Astrocyte of the cerebellum (primary cell): ENCODE measurements at regions not wholly inside any gene's neighbourhood (a gene's known extent, or its start where the extent isn't known, plus 50 kb on each side); places are given as distances from the start of the nearest gene placed in this dataset.

Experiments used
- DNase-seq: peaks from one replicate; pipeline ENCODE4 v3.0.0-alpha.2; 2011; ENCODE audit warnings: low read depth
- H3K4me3 ChIP-seq: 2 replicates; pipeline ENCODE4 v1.5.1; 2011; ENCODE audit warnings: mild to moderate bottlenecking, low read depth, low read length, moderate library complexity
- in situ Hi-C: cut with HindIII; loops from 2 replicates; pipeline ENCODE4 v1.10.0; 2017; ENCODE audit warnings: low sequenced_read_pairs
- TF ChIP-seq, protein P1 (sequence below): IDR thresholded peaks from 2 replicates; pipeline ENCODE4 v1.5.1; 2012; ENCODE audit warnings: low read length, low read depth, moderate library complexity, mild to moderate bottlenecking; ENCODE audit errors: missing control alignments

DNA sequence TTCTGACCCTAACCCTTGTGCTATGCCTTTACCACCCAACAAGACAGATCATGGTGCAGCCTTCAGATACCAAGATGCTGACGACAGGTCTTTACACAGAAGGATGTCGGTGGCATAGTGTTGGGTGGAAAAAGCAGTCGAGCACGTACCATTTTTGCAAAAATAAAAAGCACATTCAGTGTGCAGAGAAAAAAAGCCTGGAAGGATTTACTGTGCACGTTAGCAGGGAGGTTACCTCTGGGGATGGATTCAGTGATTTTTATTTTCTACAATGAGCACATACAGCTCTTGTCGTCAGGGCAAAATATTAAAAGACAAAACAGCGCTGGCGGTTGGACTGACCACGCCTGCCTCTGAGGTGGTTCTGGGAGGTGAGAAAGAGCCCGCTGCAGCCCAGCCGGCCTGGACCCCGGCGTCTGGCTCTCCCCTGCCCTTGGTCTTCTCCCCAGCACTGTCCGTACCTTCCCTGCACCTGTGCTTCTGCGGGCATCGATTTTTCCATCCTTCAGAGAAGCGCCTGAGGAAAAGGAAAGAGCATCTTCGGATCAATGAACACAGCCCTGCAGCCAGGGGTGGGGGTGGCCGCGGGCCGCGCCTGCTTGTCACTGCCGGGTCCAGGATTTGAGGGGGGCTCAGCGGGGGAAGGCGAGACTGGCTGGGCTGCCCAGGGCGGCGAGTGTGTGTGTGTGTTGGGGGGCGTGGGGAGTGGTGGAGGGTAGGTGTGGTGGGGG lies 200.0 kb upstream of the IER5L start:
- no peak for DNase-seq
- H3K4me3 ChIP-seq, result no peak overlapping the region
- TF ChIP-seq, protein P1, sequence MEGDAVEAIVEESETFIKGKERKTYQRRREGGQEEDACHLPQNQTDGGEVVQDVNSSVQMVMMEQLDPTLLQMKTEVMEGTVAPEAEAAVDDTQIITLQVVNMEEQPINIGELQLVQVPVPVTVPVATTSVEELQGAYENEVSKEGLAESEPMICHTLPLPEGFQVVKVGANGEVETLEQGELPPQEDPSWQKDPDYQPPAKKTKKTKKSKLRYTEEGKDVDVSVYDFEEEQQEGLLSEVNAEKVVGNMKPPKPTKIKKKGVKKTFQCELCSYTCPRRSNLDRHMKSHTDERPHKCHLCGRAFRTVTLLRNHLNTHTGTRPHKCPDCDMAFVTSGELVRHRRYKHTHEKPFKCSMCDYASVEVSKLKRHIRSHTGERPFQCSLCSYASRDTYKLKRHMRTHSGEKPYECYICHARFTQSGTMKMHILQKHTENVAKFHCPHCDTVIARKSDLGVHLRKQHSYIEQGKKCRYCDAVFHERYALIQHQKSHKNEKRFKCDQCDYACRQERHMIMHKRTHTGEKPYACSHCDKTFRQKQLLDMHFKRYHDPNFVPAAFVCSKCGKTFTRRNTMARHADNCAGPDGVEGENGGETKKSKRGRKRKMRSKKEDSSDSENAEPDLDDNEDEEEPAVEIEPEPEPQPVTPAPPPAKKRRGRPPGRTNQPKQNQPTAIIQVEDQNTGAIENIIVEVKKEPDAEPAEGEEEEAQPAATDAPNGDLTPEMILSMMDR, result no peak
- in situ Hi-C loops, result no loop called here

DNA sequence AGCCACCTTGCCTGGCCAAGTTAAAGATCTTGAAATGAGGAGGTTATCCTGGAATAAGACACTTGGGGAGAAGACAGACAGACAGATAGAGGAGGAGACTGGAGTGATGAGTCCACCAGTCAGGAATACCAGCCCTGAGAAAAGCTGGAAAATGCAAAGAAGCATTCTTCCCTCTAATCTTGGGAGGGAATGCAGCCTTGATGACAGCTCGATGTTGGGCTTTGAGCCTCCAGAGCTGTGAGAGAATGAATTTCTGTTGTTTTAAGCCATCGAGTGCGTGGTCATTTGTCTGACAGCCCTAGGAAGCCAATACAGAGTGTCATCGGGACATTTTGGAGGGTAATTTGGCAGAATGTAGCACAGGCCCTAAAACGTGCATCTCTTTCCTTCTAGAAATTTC lies 199.1 kb upstream of the IER5L start:
- no peak for DNase-seq
- in situ Hi-C loops, result no loop called here
- TF ChIP-seq, protein P1, result no peak
- H3K4me3 ChIP-seq, result no peak overlapping the region

DNA sequence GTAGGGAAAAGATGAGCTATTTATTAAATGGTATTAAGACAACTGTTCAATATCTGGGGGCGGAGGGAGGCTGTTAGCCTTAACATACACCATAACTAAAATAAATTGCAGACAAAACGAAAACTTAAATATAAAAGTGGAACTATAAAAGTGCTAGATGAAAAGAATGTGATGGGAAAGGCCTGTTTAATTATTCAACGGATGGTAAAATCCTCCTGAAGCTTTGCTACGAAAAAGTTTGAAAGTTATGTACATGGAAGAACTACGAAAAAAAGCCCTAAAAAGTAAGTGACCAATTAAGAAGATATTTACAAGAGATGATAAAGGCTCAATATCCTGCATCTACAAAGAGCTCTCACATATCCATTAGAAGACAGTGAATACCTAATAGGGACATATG lies 197.8 kb upstream of the IER5L start:
- in situ Hi-C loops, result no loop called here
- TF ChIP-seq, protein P1, result no peak
- DNase-seq, result no peak
- H3K4me3 ChIP-seq, result no peak overlapping the region

DNA sequence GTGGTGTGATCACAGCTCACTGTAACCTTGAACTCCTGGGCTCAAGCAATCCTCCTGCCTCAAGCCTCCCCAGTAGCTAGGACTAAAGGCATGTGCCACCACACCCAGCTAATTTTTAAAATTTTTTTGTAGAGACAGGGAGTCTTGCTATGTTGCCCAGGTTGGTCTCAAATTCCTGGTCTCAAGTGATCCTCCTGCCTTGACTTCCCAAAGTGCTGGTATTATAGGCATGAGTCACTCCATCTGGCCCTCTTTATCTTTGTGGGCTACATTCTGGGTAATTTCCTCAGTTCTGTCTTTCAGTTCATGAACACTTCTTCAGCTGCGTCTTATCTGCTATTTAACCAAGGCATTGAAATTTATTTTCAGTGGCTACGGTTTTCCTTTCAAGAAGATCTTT lies 196.6 kb upstream of the IER5L start:
- DNase-seq, result no peak
- TF ChIP-seq, protein P1, result no peak
- in situ Hi-C loops, result no loop called here
- no peak overlapping the region for H3K4me3 ChIP-seq

DNA sequence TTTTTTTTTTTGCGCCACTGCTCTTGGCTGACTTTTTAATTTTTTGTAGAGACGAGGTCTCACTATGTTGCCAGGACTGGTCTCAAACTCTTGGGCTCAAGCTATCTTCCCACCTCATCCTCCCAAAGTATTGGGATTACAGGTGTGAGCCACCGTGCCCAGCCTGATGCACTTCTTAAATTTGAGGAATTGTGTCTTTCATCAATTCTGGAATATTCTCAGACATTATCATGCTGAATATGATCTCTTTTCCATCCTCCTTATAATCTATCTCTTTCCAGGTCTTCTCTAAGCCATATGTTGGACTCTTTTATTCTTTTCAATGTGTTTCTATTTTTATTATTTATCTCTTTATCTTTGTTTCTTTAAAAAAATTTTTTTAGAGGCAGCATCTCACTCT lies 196.2 kb upstream of the IER5L start:
- H3K4me3 ChIP-seq, result no peak overlapping the region
- TF ChIP-seq, protein P1, result no peak
- no peak for DNase-seq
- in situ Hi-C loops, result no loop called here

DNA sequence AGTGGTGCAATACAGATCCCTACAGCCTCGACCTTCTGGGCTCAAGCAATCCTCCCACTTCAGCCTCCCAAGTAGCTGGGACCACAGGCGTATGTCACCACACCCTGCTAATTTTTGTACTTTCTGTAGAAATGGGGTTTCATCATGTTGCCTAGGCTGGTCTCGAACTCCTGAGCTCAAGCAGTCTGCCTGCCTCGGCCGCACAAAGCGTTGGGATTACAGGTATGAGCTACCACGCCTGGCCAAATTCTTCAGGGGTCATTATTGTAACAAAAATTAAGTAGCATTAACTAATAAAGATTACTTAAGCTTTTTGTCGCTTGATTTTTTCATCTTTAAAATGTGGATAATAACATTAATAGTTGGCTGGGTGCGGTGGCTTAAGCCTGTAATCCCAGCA lies 195.3 kb upstream of the IER5L start:
- no peak overlapping the region for H3K4me3 ChIP-seq
- in situ Hi-C loops, result no loop called here
- TF ChIP-seq, protein P1, result no peak
- no peak for DNase-seq
